CD4-positive, alpha-beta T cell (primary cell): ENCODE measurements at regions not wholly inside any gene's neighbourhood (a gene's known extent, or its start where the extent isn't known, plus 50 kb on each side); places are given as distances from the start of the nearest gene placed in this dataset.

Experiments used
- ATAC-seq: fragments of 200-7000 bp; cut with Tn5 transposase; one replicate; pipeline ENCODE4 v1.10.0; 2022; ENCODE audit warnings: mild to moderate bottlenecking; ENCODE audit not compliant: poor library complexity
- CTCF ChIA-PET: fragments of 350-600 bp; sonication (Branson Sonifier 250); formaldehyde crosslinking; loops from one replicate; lab custom pipeline; 2021; ENCODE audit warnings: antibody characterized with exemption, inconsistent platforms; lab: Charles Lee
- POLR2A ChIA-PET: fragments of 350-600 bp; sonication (Branson Sonifier 250); formaldehyde crosslinking; loops from one replicate; lab custom pipeline; 2021; ENCODE audit warnings: antibody characterized with exemption, inconsistent platforms; lab: Charles Lee
- DNase-seq, 14 experiments: peaks; one replicate each; pipeline ENCODE4 v3.0.0-alpha.2; 2013 to 2020; ENCODE audit warnings: mixed read lengths in 2 of 14
- H3K27ac ChIP-seq, 2 donors: one replicate each; pipeline versions ENCODE4 v1.5.1 to v1.7.0; 2013; ENCODE audit warnings: low read length in 2 of 2, low read depth in 1 of 2, mild to moderate bottlenecking in 1 of 2
- H3K27me3 ChIP-seq, 2 experiments: 1 replicate in 1 of 2; 2 replicates in 1 of 2; pipeline versions ENCODE4 v1.6.1 to v1.7.0; 2013; ENCODE audit warnings: low read length in 2 of 2, control low read depth in 1 of 2, mild to moderate bottlenecking in 1 of 2, moderate library complexity in 1 of 2; ENCODE audit not compliant: insufficient read depth in 2 of 2, control insufficient read depth in 1 of 2
- H3K36me3 ChIP-seq: one replicate; pipeline ENCODE4 v1.6.1; 2013; ENCODE audit warnings: low read length, control low read depth; ENCODE audit not compliant: insufficient read depth
- H3K4me1 ChIP-seq: one replicate; pipeline ENCODE4 v1.6.1; 2013; ENCODE audit warnings: low read length, control low read depth; ENCODE audit not compliant: insufficient read depth
- H3K4me3 ChIP-seq: one replicate; pipeline ENCODE4 v1.5.1; 2013; ENCODE audit warnings: mild to moderate bottlenecking, low read length, moderate library complexity
- H3K9me3 ChIP-seq, 2 experiments: 1 replicate in 1 of 2; 2 replicates in 1 of 2; pipeline versions ENCODE4 v1.6.1 to v1.7.0; 2013; ENCODE audit warnings: low read length in 2 of 2, mild to moderate bottlenecking in 2 of 2, control low read depth in 1 of 2, moderate library complexity in 1 of 2; ENCODE audit not compliant: control insufficient read depth in 1 of 2, insufficient read depth in 1 of 2
- H3K27ac Mint-ChIP-seq: one replicate; pipeline ENCODE4 v1.8.0; 2020; ENCODE audit warnings: mixed read lengths
- H3K27me3 Mint-ChIP-seq: one replicate; pipeline ENCODE4 v1.8.0; 2021; ENCODE audit warnings: mixed read lengths
- H3K36me3 Mint-ChIP-seq: one replicate; pipeline ENCODE4 v1.8.0; 2021; ENCODE audit warnings: low read depth, mixed read lengths
- H3K4me1 Mint-ChIP-seq: one replicate; pipeline ENCODE4 v1.8.0; 2021; ENCODE audit warnings: low read depth, mixed read lengths
- H3K4me3 Mint-ChIP-seq: one replicate; pipeline ENCODE4 v1.8.0; 2020; ENCODE audit warnings: mild to moderate bottlenecking, mixed read lengths
- H3K9me3 Mint-ChIP-seq: one replicate; pipeline ENCODE4 v1.8.0; 2020; ENCODE audit warnings: mixed read lengths
- intact Hi-C, 2 experiments: fragments of 100-400 bp; cut with DNase I in 1 of 2; cut with micrococcal nuclease in 1 of 2; formaldehyde crosslinking; loops; one replicate each; pipeline versions ENCODE4 v1.15.1 to v1.9.0; 2023 to 2025; cut with DNase I, micrococcal nuclease
- TF ChIP-seq, protein P1 (sequence below): fragments of 200-600 bp; IDR thresholded peaks from one replicate; pipeline ENCODE4 v1.8.0; 2022; ENCODE audit warnings: antibody characterized with exemption, mild to moderate bottlenecking

DNA sequence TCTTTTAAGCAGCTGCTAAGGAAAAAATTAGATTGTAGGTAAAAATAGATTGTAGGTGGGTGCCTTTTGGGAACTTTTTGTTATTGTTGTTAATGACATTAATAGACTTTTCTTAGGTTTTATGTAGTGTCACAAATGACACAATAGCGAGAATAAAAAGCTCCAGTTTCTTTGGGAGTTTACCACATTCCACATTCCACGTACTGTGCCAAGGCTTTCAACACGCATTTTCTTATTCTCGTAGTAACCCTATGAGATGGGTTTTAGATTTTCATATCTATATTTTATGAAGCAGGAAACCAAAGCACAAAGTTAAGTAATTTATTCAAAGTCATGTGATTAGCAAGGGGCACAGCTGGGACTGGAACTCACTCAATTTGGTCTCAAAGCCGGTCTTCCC is 103.8 kb downstream of the XRCC2 start:
- H3K27me3 Mint-ChIP-seq, result no peaks in the 10 kb centered on the region
- ChIA-PET CTCF (no interaction called here), POLR2A (no interaction called here)
- H3K9me3 ChIP-seq, result peaks cover 0 to 3% of the 10 kb centered on the region in 2 experiments
- DNase-seq, result no peak
- no peaks in the 10 kb centered on the region for H3K9me3 Mint-ChIP-seq
- H3K36me3 ChIP-seq, result no peaks in the 10 kb centered on the region
- TF ChIP-seq, protein P1, sequence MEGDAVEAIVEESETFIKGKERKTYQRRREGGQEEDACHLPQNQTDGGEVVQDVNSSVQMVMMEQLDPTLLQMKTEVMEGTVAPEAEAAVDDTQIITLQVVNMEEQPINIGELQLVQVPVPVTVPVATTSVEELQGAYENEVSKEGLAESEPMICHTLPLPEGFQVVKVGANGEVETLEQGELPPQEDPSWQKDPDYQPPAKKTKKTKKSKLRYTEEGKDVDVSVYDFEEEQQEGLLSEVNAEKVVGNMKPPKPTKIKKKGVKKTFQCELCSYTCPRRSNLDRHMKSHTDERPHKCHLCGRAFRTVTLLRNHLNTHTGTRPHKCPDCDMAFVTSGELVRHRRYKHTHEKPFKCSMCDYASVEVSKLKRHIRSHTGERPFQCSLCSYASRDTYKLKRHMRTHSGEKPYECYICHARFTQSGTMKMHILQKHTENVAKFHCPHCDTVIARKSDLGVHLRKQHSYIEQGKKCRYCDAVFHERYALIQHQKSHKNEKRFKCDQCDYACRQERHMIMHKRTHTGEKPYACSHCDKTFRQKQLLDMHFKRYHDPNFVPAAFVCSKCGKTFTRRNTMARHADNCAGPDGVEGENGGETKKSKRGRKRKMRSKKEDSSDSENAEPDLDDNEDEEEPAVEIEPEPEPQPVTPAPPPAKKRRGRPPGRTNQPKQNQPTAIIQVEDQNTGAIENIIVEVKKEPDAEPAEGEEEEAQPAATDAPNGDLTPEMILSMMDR, result no peak
- H3K27ac Mint-ChIP-seq, result no peak overlapping the region
- H3K4me1 ChIP-seq, result no peaks in the 10 kb centered on the region
- intact Hi-C loops, result no loop called here
- H3K4me1 Mint-ChIP-seq, result no peaks in the 10 kb centered on the region
- ATAC-seq, result no peak
- H3K27ac ChIP-seq, result no peak overlapping the region
- no peak overlapping the region for H3K4me3 Mint-ChIP-seq
- H3K36me3 Mint-ChIP-seq, result no peaks in the 10 kb centered on the region
- no peak overlapping the region for H3K4me3 ChIP-seq
- H3K27me3 ChIP-seq, result no peaks in the 10 kb centered on the region

DNA sequence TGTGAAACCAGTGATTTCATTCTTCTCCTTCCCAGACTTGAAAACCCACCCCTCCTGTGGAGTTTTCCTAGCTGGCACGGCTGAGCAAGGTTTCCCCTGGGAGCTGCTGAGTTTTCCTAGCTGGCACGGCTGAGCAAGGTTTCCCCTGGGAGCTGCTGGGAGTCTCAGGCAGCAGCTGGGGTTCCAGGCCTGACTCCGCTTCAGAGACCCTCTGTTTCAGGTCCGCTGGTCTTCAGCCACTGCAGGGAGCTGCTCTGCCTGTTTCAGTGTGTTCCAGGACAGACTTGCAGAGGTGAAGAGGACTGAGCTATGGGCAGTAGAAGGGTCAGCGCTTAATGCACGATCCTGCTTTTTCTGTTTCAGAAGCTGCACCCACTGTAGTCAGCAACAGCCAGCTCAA is 104.9 kb downstream of the XRCC2 start:
- H3K27me3 Mint-ChIP-seq, result no peaks in the 10 kb centered on the region
- POLR2A ChIA-PET, result no interaction called here
- Histone ChIP-seq H3K36me3 (no peaks in the 10 kb centered on the region), H3K4me3 (no peak overlapping the region), H3K4me1 (no peaks in the 10 kb centered on the region), H3K27ac (no peak overlapping the region), H3K9me3 (no peaks in the 10 kb centered on the region), H3K27me3 (no peaks in the 10 kb centered on the region)
- TF ChIP-seq, protein P1, result no peak
- CTCF ChIA-PET, result no interaction called here
- intact Hi-C loops, result no loop called here
- no peak overlapping the region for H3K4me3 Mint-ChIP-seq
- no peaks in the 10 kb centered on the region for H3K9me3 Mint-ChIP-seq
- H3K27ac Mint-ChIP-seq, result no peak overlapping the region
- H3K36me3 Mint-ChIP-seq, result no peaks in the 10 kb centered on the region
- DNase-seq, result no peak
- ATAC-seq, result no peak
- no peaks in the 10 kb centered on the region for H3K4me1 Mint-ChIP-seq

DNA sequence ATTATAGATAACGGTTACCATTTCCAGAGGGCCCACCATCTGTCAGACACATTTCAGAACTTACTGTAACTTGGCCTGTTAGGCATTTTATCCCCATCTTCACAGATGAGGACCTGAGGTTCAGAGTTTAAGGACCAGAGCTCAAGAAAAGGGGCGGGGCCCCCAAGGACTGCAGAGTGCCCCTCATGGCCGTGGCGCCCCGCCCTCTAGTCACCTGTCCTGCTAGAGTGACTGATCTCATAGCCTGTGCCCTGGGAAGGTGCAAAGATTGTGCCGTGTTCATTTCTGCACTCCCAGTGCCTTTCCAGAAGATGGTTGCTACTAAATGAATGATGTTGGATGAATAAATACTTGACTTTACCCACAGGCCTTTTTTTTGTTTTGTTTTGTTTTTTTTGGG is 107.0 kb downstream of the XRCC2 start:
- no peaks in the 10 kb centered on the region for H3K4me1 Mint-ChIP-seq
- Histone ChIP-seq H3K27ac (no peak overlapping the region), H3K27me3 (peaks cover 0 to 2% of the 10 kb centered on the region in 2 experiments), H3K4me1 (peaks cover 4% of the 10 kb centered on the region), H3K9me3 (no peaks in the 10 kb centered on the region), H3K4me3 (no peak overlapping the region), H3K36me3 (no peaks in the 10 kb centered on the region)
- no peaks in the 10 kb centered on the region for H3K36me3 Mint-ChIP-seq
- no peak for ATAC-seq
- no peak overlapping the region for H3K4me3 Mint-ChIP-seq
- H3K27ac Mint-ChIP-seq, result no peak overlapping the region
- ChIA-PET CTCF (interaction anchor here (0.6 kb wide), 1 partner anchor 14 kb away, joined by 3 read pairs; no protein-coding TSS in a partner anchor), POLR2A (no interaction called here)
- no peak for DNase-seq
- H3K27me3 Mint-ChIP-seq, result no peaks in the 10 kb centered on the region
- intact Hi-C loops, result no loop called here
- H3K9me3 Mint-ChIP-seq, result no peaks in the 10 kb centered on the region
- TF ChIP-seq, protein P1, result no peak
